K562 (cell line): ENCODE measurements at regions not wholly inside any gene's neighbourhood (a gene's known extent, or its start where the extent isn't known, plus 50 kb on each side); places are given as distances from the start of the nearest gene placed in this dataset.

Experiments used
- DPF2 ChIP-seq: fragments of 450-650 bp; IDR thresholded peaks from 2 replicates; pipeline ENCODE4 v1.6.1; 2016
- FOSL1 ChIP-seq: fragments of 200-800 bp; sonication (Bioruptor generic); conservative IDR thresholded peaks from 2 replicates; pipeline ENCODE4 v1.6.1; 2016; ENCODE audit warnings: missing genetic modification characterization, missing compliant biosample characterization
- FOXM1 ChIP-seq, 2 experiments: fragments of 450-650 bp in 1 of 2; sonication (generic) in 1 of 2; formaldehyde crosslinking in 1 of 2; IDR thresholded peaks; 2 replicates each; pipeline versions ENCODE4 v1.6.1 to v1.9.0; 2017 to 2022; ENCODE audit warnings: low read depth in 2 of 2, mild to moderate bottlenecking in 2 of 2, missing genetic modification reagents in 1 of 2, moderate library complexity in 1 of 2
- GABPA ChIP-seq: fragments of 200-800 bp; sonication (Bioruptor generic); conservative IDR thresholded peaks from 2 replicates; pipeline ENCODE4 v1.6.1; 2016; ENCODE audit warnings: low read depth, missing genetic modification characterization, missing compliant biosample characterization
- MYC ChIP-seq, 2 experiments: fragments of 250-450 bp in 1 of 2; sonication (Bioruptor Pico) in 1 of 2; IDR thresholded peaks; 2 replicates each; pipeline versions ENCODE4 v1.5.1 to v1.6.1; 2012 to 2021; ENCODE audit warnings: low read depth in 2 of 2, borderline replicate concordance in 1 of 2, improper control_type of control experiment in 1 of 2, low read length in 1 of 2, mild to moderate bottlenecking in 1 of 2, moderate library complexity in 1 of 2
- RCOR1 ChIP-seq, 2 experiments: IDR thresholded peaks; 2 replicates each; pipeline ENCODE4 v1.6.1; 2012; ENCODE audit warnings: low read depth in 2 of 2, low read length in 2 of 2, borderline replicate concordance in 1 of 2, improper control_type of control experiment in 1 of 2
- RFX5 ChIP-seq: IDR thresholded peaks from 2 replicates; pipeline ENCODE4 v1.6.1; 2011; ENCODE audit warnings: low read depth, mild to moderate bottlenecking, improper control_type of control experiment, low read length
- ZNF778 ChIP-seq: fragments of 450-650 bp; formaldehyde crosslinking; IDR thresholded peaks from 2 replicates; pipeline ENCODE4 v1.4.0; 2020; ENCODE audit warnings: mild to moderate bottlenecking, moderate library complexity

DNA sequence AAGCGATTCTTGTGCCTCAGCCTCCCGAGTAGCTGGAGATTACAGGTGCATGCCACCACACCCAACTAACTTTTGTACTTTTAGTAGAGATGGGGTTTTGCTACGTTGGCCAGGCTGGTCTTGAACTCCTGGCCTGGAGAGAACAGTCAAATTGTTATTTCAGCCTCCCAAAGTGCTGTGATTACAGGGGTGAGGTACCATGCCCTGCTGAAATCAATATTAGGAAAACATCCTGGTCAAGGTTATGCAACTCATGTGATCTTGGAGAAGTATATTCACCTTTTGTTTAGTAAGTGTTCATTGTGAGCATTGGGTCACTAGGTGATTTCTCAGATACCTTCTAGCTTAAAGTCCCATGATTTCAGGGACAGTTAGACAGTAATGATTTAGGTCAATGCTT, 167.8 kb downstream of the AASDH start:
- TF ChIP-seq DPF2 (no peak), MYC (IDR thresholded peaks at IDR 0.05; ENCODE audit: low read depth, low read length) (no peak), MYC (CRISPR knock-in tag; IDR thresholded peaks at IDR 0.05; ENCODE audit: borderline replicate concordance, low read depth) (no peak), FOXM1 (IDR thresholded peaks at IDR 0.05; ENCODE audit: low read depth) (no peak), FOXM1 (CRISPR knock-in tag; IDR thresholded peaks at IDR 0.05; ENCODE audit: low read depth) (no peak), GABPA (tag) (no peak), RFX5 (no peak), RCOR1 (IDR thresholded peaks at IDR 0.05; ENCODE audit: borderline replicate concordance in 1 of 2, low read depth in 2 of 2, low read length in 2 of 2) (no peak), FOSL1 (tag) (no peak), ZNF778 (CRISPR knock-in tag) (no peak)
